ENCODE measurements at regions not wholly inside any gene's neighbourhood (a gene's known extent, or its start where the extent isn't known, plus 50 kb on each side); places are given as distances from the start of the nearest gene placed in this dataset.

- TF ChIP-seq CTCF (conservative IDR thresholded peaks at IDR 0.05) (no peak), EZH2 (IDR thresholded peaks at IDR 0.05; ENCODE audit: low read depth) (no peak)
- DNase-seq: no peak
- CTCF ChIA-PET: no interaction called here
- POLR2A ChIA-PET (ENCODE audit: unreplicated experiment): no interaction called here
- Histone ChIP-seq H3F3A (ENCODE audit: insufficient read depth, low read depth) (peaks cover 5% of the 10 kb centered on the region), H2AFZ (no peak overlapping the region), H3K4me3 (no peak overlapping the region), H3K4me2 (no peak overlapping the region), H3K27ac (no peak overlapping the region), H3K27me3 (ENCODE audit: insufficient read depth, low read depth) (no peaks in the 10 kb centered on the region), H4K20me1 (ENCODE audit: insufficient read depth) (no peaks in the 10 kb centered on the region), H3K9me3 (ENCODE audit: insufficient read depth, low read depth) (peaks cover 5% of the 10 kb centered on the region; the same call in 1 of the 2 replicates), H3K9me2 (ENCODE audit: insufficient read depth) (no peaks in the 10 kb centered on the region), H3K79me2 (ENCODE audit: low read depth) (no peaks in the 10 kb centered on the region), H3K4me1 (replicated peaks; ENCODE audit: insufficient read depth) (peaks cover 9% of the 10 kb centered on the region), H3K36me3 (ENCODE audit: low read depth) (no peaks in the 10 kb centered on the region)
- intact Hi-C loops (cut with micrococcal nuclease; ENCODE audit: unreplicated experiment): no loop called here
- no TSS peak for BruUV-seq (replicated peaks)
These were observed 355.8 kb upstream of the BOD1L1 start for GRCh38 chr4:13983189-13983790.

- intact Hi-C loops (cut with micrococcal nuclease; ENCODE audit: unreplicated experiment): no loop called here
- peaks cover 28% of the 10 kb centered on the region for H3K4me1 ChIP-seq (replicated peaks; ENCODE audit: insufficient read depth)
These were observed 357.7 kb upstream of the BOD1L1 start for GRCh38 chr4:13984991-13985800.

GRCh38 chr4:13985837-13986236, 358.3 kb upstream of the BOD1L1 start:
- no TSS peak for BruUV-seq (replicated peaks)
- TF ChIP-seq CTCF (conservative IDR thresholded peaks at IDR 0.05): no peak
- no peak for TF ChIP-seq EZH2 (IDR thresholded peaks at IDR 0.05; ENCODE audit: low read depth)
- Histone ChIP-seq H3K9me3 (ENCODE audit: insufficient read depth, low read depth) (peaks cover 5% of the 10 kb centered on the region; the same call in 1 of the 2 replicates), H3K27ac (no peak overlapping the region), H3K4me3 (no peak overlapping the region), H3K27me3 (ENCODE audit: insufficient read depth, low read depth) (no peaks in the 10 kb centered on the region), H4K20me1 (ENCODE audit: insufficient read depth) (no peaks in the 10 kb centered on the region), H3K4me1 (replicated peaks; ENCODE audit: insufficient read depth) (peaks cover 33% of the 10 kb centered on the region), H3K9me2 (ENCODE audit: insufficient read depth) (no peaks in the 10 kb centered on the region), H3K79me2 (ENCODE audit: low read depth) (no peaks in the 10 kb centered on the region), H3K4me2 (no peak overlapping the region), H3F3A (ENCODE audit: insufficient read depth, low read depth) (peaks cover 25% of the 10 kb centered on the region), H2AFZ (no peak overlapping the region), H3K36me3 (ENCODE audit: low read depth) (no peaks in the 10 kb centered on the region)
- ChIA-PET CTCF (no interaction called here), POLR2A (ENCODE audit: unreplicated experiment) (no interaction called here)
- no peak for DNase-seq
- intact Hi-C loops (cut with micrococcal nuclease; ENCODE audit: unreplicated experiment): no loop called here

More at GRCh38 chr4:13984991-13985800, 357.7 kb upstream of the BOD1L1 start:
- no peak overlapping the region for H2AFZ ChIP-seq
- H3K4me3 ChIP-seq: no peak overlapping the region
- no peaks in the 10 kb centered on the region for H3K36me3 ChIP-seq (ENCODE audit: low read depth)
- no TSS peak for BruUV-seq (replicated peaks)
- H3K27ac ChIP-seq: no peak overlapping the region
- no peak overlapping the region for H3K4me2 ChIP-seq
- H3K27me3 ChIP-seq (ENCODE audit: insufficient read depth, low read depth): no peaks in the 10 kb centered on the region
- no peaks in the 10 kb centered on the region for H4K20me1 ChIP-seq (ENCODE audit: insufficient read depth)
- no peak for TF ChIP-seq EZH2 (IDR thresholded peaks at IDR 0.05; ENCODE audit: low read depth)
- TF ChIP-seq CTCF (conservative IDR thresholded peaks at IDR 0.05): no peak
- peaks cover 5% of the 10 kb centered on the region; the same call in 1 of the 2 replicates for H3K9me3 ChIP-seq (ENCODE audit: insufficient read depth, low read depth)
- ChIA-PET CTCF (no interaction called here), POLR2A (ENCODE audit: unreplicated experiment) (interaction anchor here (0.6 kb wide), 1 partner anchor 78 kb away, joined by 3 read pairs; no protein-coding TSS in a partner anchor)
- no peaks in the 10 kb centered on the region for H3K79me2 ChIP-seq (ENCODE audit: low read depth)
- no peaks in the 10 kb centered on the region for H3K9me2 ChIP-seq (ENCODE audit: insufficient read depth)
- H3F3A ChIP-seq (ENCODE audit: insufficient read depth, low read depth): peaks cover 24% of the 10 kb centered on the region
- no peak for DNase-seq
